ENCODE measurements at regions not wholly inside any gene's neighbourhood (a gene's known extent, or its start where the extent isn't known, plus 50 kb on each side); places are given as distances from the start of the nearest gene placed in this dataset.

DNA sequence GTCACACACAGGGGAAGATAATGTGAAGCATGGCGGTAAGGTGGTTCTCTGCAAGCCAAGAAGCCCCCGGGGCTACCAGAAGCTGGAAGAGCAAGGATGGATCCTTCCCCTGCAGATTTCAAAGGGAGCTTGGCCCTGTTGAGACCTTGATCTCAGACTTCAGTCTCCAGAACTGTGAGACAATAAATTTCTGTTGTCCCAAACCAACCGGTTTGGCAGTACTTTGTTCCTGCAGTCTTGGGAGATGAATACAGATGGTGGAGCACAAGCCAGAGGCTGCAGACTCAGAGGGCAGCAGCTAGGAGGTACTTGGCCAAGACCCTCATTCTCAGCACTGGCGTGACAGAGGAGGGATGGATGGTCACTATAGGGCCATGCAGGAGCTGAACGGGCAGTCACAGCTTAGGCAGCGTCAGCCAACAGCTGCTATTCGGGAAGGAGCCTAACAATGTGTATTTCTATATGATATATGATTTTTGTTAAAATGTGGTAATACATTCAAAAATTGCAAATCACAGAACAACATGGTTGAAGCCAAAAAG lies 387.3 kb downstream of the TNS3 start:
- ATAC-seq (ENCODE audit: poor library complexity) (no peak), DNase-seq (no peak)
- no peak overlapping the region for H3K4me3 Mint-ChIP-seq
- H3K36me3 Mint-ChIP-seq (ENCODE audit: low read depth), result no peaks in the 10 kb centered on the region
- H3K27ac Mint-ChIP-seq, result no peak overlapping the region
- Histone ChIP-seq H3K9me3 (ENCODE audit: control insufficient read depth in 1 of 2, insufficient read depth in 1 of 2, low read length in 2 of 2) (peaks cover 0 to 10% of the 10 kb centered on the region in 2 experiments), H3K4me3 (ENCODE audit: low read length) (no peak overlapping the region), H3K27me3 (ENCODE audit: control insufficient read depth in 1 of 2, insufficient read depth in 2 of 2, low read length in 2 of 2) (no peaks in the 10 kb centered on the region), H3K36me3 (ENCODE audit: insufficient read depth, low read length) (no peaks in the 10 kb centered on the region), H3K27ac (ENCODE audit: low read depth in 1 of 2, low read length in 2 of 2) (no peak overlapping the region), H3K4me1 (ENCODE audit: insufficient read depth, low read length) (no peaks in the 10 kb centered on the region)
- POLR2A ChIA-PET, result no interaction called here
- CTCF ChIA-PET, result no interaction called here
- no peaks in the 10 kb centered on the region for H3K4me1 Mint-ChIP-seq (ENCODE audit: low read depth)
- no peaks in the 10 kb centered on the region for H3K9me3 Mint-ChIP-seq
- intact Hi-C loops (cut with DNase I, micrococcal nuclease), result no loop called here
- TF ChIP-seq, protein P1, sequence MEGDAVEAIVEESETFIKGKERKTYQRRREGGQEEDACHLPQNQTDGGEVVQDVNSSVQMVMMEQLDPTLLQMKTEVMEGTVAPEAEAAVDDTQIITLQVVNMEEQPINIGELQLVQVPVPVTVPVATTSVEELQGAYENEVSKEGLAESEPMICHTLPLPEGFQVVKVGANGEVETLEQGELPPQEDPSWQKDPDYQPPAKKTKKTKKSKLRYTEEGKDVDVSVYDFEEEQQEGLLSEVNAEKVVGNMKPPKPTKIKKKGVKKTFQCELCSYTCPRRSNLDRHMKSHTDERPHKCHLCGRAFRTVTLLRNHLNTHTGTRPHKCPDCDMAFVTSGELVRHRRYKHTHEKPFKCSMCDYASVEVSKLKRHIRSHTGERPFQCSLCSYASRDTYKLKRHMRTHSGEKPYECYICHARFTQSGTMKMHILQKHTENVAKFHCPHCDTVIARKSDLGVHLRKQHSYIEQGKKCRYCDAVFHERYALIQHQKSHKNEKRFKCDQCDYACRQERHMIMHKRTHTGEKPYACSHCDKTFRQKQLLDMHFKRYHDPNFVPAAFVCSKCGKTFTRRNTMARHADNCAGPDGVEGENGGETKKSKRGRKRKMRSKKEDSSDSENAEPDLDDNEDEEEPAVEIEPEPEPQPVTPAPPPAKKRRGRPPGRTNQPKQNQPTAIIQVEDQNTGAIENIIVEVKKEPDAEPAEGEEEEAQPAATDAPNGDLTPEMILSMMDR (IDR thresholded peaks at IDR 0.05), result no peak
- H3K27me3 Mint-ChIP-seq, result no peaks in the 10 kb centered on the region

DNA sequence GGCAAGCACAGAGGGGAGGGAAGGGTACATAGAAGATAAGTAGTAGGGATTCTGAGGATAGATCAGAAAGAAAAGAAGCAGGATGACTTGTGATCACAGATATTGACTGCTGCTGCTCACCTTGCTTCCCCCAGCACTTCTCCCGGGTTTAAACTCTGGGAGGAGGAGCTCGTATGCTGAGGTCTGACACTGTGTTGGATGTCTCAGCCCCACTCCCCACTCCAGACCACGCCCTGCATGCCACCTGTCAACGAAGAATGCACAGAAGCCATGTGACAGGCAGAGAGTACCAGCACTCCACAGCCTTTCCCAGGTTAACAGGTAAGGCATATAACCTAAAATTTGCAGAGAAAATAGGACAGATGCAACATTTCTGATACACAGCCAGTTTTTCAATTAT lies 388.9 kb downstream of the TNS3 start:
- CTCF ChIA-PET, result no interaction called here
- no peak for ATAC-seq (ENCODE audit: poor library complexity)

DNA sequence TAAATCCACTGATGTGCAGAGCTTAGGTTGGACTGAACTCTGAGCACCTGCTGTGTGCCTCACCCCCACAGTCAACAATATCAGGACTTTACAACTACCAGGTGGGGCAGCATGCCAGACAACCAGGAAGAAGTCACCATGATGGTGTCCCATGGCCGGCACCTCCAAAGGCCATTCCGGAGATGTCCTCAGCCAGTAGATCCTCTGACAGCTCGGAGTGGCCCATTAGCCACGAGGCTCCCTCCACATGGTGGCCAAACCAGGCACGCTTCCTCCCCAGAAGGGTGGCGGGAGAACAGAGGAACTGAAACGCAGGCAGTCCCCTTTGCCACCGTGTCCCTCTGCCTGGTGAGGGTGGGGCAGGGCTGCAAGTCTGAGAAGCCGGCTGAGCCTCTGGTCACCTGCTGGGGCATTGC lies 390.0 kb downstream of the TNS3 start:
- TF ChIP-seq, protein P1 (IDR thresholded peaks at IDR 0.05), result no peak
- Mint-ChIP-seq H3K4me3 (no peak overlapping the region), H3K27me3 (no peaks in the 10 kb centered on the region), H3K36me3 (ENCODE audit: low read depth) (no peaks in the 10 kb centered on the region), H3K4me1 (ENCODE audit: low read depth) (no peaks in the 10 kb centered on the region), H3K27ac (no peak overlapping the region), H3K9me3 (no peaks in the 10 kb centered on the region)
- no peak overlapping the region for H3K4me3 ChIP-seq (ENCODE audit: low read length)
- H3K4me1 ChIP-seq (ENCODE audit: insufficient read depth, low read length), result no peaks in the 10 kb centered on the region
- intact Hi-C loops (cut with DNase I, micrococcal nuclease), result no loop called here
- H3K27ac ChIP-seq (ENCODE audit: low read depth in 1 of 2, low read length in 2 of 2), result no peak overlapping the region
- CTCF ChIA-PET, result no interaction called here
- ATAC-seq (ENCODE audit: poor library complexity) (no peak), DNase-seq (peak in 2 of 14 experiments; percentile 15 to 17)
- H3K36me3 ChIP-seq (ENCODE audit: insufficient read depth, low read length), result no peaks in the 10 kb centered on the region
- peaks cover 0 to 10% of the 10 kb centered on the region in 2 experiments for H3K9me3 ChIP-seq (ENCODE audit: control insufficient read depth in 1 of 2, insufficient read depth in 1 of 2, low read length in 2 of 2)
- H3K27me3 ChIP-seq (ENCODE audit: control insufficient read depth in 1 of 2, insufficient read depth in 2 of 2, low read length in 2 of 2), result no peaks in the 10 kb centered on the region
- POLR2A ChIA-PET, result no interaction called here

More for the DNA sequence above, 388.9 kb downstream of the TNS3 start:
- H3K36me3 Mint-ChIP-seq (ENCODE audit: low read depth), result no peaks in the 10 kb centered on the region
- H3K27ac Mint-ChIP-seq, result no peak overlapping the region
- TF ChIP-seq, protein P1 (IDR thresholded peaks at IDR 0.05), result no peak
- no peaks in the 10 kb centered on the region for H3K36me3 ChIP-seq (ENCODE audit: insufficient read depth, low read length)
- intact Hi-C loops (cut with DNase I, micrococcal nuclease), result no loop called here
- POLR2A ChIA-PET, result no interaction called here
- no peaks in the 10 kb centered on the region for H3K4me1 Mint-ChIP-seq (ENCODE audit: low read depth)
- H3K4me3 ChIP-seq (ENCODE audit: low read length), result no peak overlapping the region
- no peak overlapping the region for H3K4me3 Mint-ChIP-seq
- H3K27me3 Mint-ChIP-seq, result no peaks in the 10 kb centered on the region
- no peaks in the 10 kb centered on the region for H3K27me3 ChIP-seq (ENCODE audit: control insufficient read depth in 1 of 2, insufficient read depth in 2 of 2, low read length in 2 of 2)
- no peak overlapping the region for H3K27ac ChIP-seq (ENCODE audit: low read depth in 1 of 2, low read length in 2 of 2)
- peaks cover 0 to 10% of the 10 kb centered on the region in 2 experiments for H3K9me3 ChIP-seq (ENCODE audit: control insufficient read depth in 1 of 2, insufficient read depth in 1 of 2, low read length in 2 of 2)
- DNase-seq, result no peak
- H3K4me1 ChIP-seq (ENCODE audit: insufficient read depth, low read length), result no peaks in the 10 kb centered on the region
- H3K9me3 Mint-ChIP-seq, result no peaks in the 10 kb centered on the region

All from CD4-positive, alpha-beta T cell (primary cell).